GM18499 (cell line): ENCODE measurements at regions not wholly inside any gene's neighbourhood (a gene's known extent, or its start where the extent isn't known, plus 50 kb on each side); places are given as distances from the start of the nearest gene placed in this dataset.

Source experiments
- ATAC-seq: cut with Tn5 transposase; IDR thresholded peaks from one replicate; pipeline ENCODE4 v1.9.1; 2021; ENCODE audit warnings: moderate number of reproducible peaks; ENCODE audit not compliant: insufficient read depth, unreplicated experiment

GRCh38 chr15:70433586-70434324 lies 329.6 kb downstream of the UACA start:
- ATAC-seq = no peak

GRCh38 chr15:70432924-70433495 lies 330.3 kb downstream of the UACA start:
- no peak for ATAC-seq

- no peak for ATAC-seq
These were observed 331.5 kb downstream of the UACA start for GRCh38 chr15:70431854-70432253.

- ATAC-seq = no peak
These were observed 332.4 kb upstream of the TLE3 start for GRCh38 chr15:70430069-70430468.

- no peak for ATAC-seq
These were observed 331.5 kb upstream of the TLE3 start for GRCh38 chr15:70429056-70429722.

- no peak for ATAC-seq
These were observed 330.6 kb upstream of the TLE3 start for GRCh38 chr15:70428211-70428822.

GRCh38 chr15:70427167-70428120 lies 329.7 kb upstream of the TLE3 start:
- no peak for ATAC-seq

- no peak for ATAC-seq
These were observed 328.5 kb upstream of the TLE3 start for GRCh38 chr15:70426096-70426821.

- ATAC-seq = no peak
These were observed 327.3 kb upstream of the TLE3 start for GRCh38 chr15:70424937-70425411.

- ATAC-seq = no peak
These were observed 325.6 kb upstream of the TLE3 start for GRCh38 chr15:70423267-70423666.

GRCh38 chr15:70422342-70422741 lies 324.6 kb upstream of the TLE3 start:
- no peak for ATAC-seq

- ATAC-seq = no peak
These were observed 323.3 kb upstream of the TLE3 start for GRCh38 chr15:70420948-70421482.

- ATAC-seq = no peak
These were observed 322.6 kb upstream of the TLE3 start for GRCh38 chr15:70420086-70420947.

- no peak for ATAC-seq
These were observed 321.2 kb upstream of the TLE3 start for GRCh38 chr15:70418943-70419342.

- no peak for ATAC-seq
These were observed 319.8 kb upstream of the TLE3 start for GRCh38 chr15:70417535-70417934.

- no peak for ATAC-seq
These were observed 319.1 kb upstream of the TLE3 start for GRCh38 chr15:70416829-70417228.

GRCh38 chr15:70415398-70415797 lies 317.7 kb upstream of the TLE3 start:
- no peak for ATAC-seq

GRCh38 chr15:70414626-70415025 lies 316.9 kb upstream of the TLE3 start:
- ATAC-seq = no peak
